ENCODE measurements at regions not wholly inside any gene's neighbourhood (a gene's known extent, or its start where the extent isn't known, plus 50 kb on each side); places are given as distances from the start of the nearest gene placed in this dataset.

GRCh38 chr2:234298918-234299317 lies 198.0 kb downstream of the ARL4C start:
- Histone ChIP-seq H3K27ac (no peak overlapping the region), H3K36me3 (no peaks in the 10 kb centered on the region), H3K4me3 (no peak overlapping the region), H3K27me3 (no peaks in the 10 kb centered on the region), H3K9me3 (no peaks in the 10 kb centered on the region), H3K4me1 (no peaks in the 10 kb centered on the region)
- TF ChIP-seq, protein P1, sequence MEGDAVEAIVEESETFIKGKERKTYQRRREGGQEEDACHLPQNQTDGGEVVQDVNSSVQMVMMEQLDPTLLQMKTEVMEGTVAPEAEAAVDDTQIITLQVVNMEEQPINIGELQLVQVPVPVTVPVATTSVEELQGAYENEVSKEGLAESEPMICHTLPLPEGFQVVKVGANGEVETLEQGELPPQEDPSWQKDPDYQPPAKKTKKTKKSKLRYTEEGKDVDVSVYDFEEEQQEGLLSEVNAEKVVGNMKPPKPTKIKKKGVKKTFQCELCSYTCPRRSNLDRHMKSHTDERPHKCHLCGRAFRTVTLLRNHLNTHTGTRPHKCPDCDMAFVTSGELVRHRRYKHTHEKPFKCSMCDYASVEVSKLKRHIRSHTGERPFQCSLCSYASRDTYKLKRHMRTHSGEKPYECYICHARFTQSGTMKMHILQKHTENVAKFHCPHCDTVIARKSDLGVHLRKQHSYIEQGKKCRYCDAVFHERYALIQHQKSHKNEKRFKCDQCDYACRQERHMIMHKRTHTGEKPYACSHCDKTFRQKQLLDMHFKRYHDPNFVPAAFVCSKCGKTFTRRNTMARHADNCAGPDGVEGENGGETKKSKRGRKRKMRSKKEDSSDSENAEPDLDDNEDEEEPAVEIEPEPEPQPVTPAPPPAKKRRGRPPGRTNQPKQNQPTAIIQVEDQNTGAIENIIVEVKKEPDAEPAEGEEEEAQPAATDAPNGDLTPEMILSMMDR (IDR thresholded peaks at IDR 0.05) = no peak
- no peak for DNase-seq (ENCODE audit: low spot score)

GRCh38 chr2:234296991-234297390 lies 199.9 kb downstream of the ARL4C start:
- no peaks in the 10 kb centered on the region for H3K27me3 ChIP-seq
- H3K4me1 ChIP-seq = peaks cover 0 to 8% of the 10 kb centered on the region in 2 donors
- no peak overlapping the region for H3K4me3 ChIP-seq
- TF ChIP-seq, protein P1 (IDR thresholded peaks at IDR 0.05) = no peak
- DNase-seq (ENCODE audit: low spot score) = no peak
- H3K36me3 ChIP-seq = no peaks in the 10 kb centered on the region
- no peak overlapping the region for H3K27ac ChIP-seq
- no peaks in the 10 kb centered on the region for H3K9me3 ChIP-seq

DNA sequence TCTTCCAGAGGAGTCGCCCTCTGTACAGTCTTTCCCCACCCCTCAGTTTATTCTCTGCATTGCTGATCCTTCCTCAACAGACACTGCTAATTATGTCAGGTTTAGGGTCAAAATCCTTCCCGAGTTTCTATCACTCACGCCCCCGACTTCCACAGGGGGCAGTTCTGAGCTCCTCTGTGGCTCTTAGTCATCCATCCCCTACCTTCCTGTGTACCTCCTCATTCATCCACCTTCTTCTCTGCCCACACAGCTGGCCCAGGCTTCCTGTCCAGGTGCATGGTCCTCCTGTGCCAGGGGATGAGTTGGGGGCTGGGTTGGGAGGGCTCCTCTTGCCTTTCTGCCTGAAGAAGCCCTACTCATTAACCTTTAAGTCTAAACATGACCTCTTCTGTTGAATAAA lies 202.9 kb downstream of the ARL4C start:
- TF ChIP-seq, protein P1 (IDR thresholded peaks at IDR 0.05) = no peak
- Histone ChIP-seq H3K27ac (no peak overlapping the region), H3K36me3 (no peaks in the 10 kb centered on the region), H3K4me1 (peaks cover 0 to 30% of the 10 kb centered on the region in 2 donors), H3K4me3 (no peak overlapping the region), H3K9me3 (no peaks in the 10 kb centered on the region), H3K27me3 (no peaks in the 10 kb centered on the region)
- no peak for DNase-seq (ENCODE audit: low spot score)

DNA sequence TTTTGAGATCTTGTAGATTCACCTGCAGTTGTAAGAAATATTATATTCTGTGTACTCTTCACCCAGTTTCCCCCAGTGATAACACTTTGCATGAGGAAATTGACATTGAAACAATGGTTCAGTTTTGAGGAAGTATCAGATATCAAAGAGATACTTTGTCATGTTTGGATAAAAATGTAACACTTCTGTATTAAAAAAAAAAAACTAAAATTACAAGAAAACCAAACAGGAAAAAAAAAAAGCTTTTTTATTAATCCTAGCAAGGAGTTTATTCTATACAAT lies 204.0 kb downstream of the ARL4C start:
- peaks cover 0 to 30% of the 10 kb centered on the region in 2 donors for H3K4me1 ChIP-seq
- no peaks in the 10 kb centered on the region for H3K9me3 ChIP-seq
- TF ChIP-seq, protein P1 (IDR thresholded peaks at IDR 0.05) = no peak
- H3K36me3 ChIP-seq = no peaks in the 10 kb centered on the region
- H3K4me3 ChIP-seq = no peak overlapping the region
- H3K27ac ChIP-seq = no peak overlapping the region
- no peak for DNase-seq (ENCODE audit: low spot score)
- H3K27me3 ChIP-seq = no peaks in the 10 kb centered on the region

GRCh38 chr2:234292205-234292961 lies 204.5 kb downstream of the ARL4C start:
- H3K9me3 ChIP-seq = no peaks in the 10 kb centered on the region
- H3K4me1 ChIP-seq = peaks cover 0 to 30% of the 10 kb centered on the region in 2 donors
- no peaks in the 10 kb centered on the region for H3K36me3 ChIP-seq
- H3K27ac ChIP-seq = no peak overlapping the region
- DNase-seq (ENCODE audit: low spot score) = no peak
- no peak overlapping the region for H3K4me3 ChIP-seq
- TF ChIP-seq, protein P1 (IDR thresholded peaks at IDR 0.05) = no peak
- no peaks in the 10 kb centered on the region for H3K27me3 ChIP-seq

- no peak overlapping the region for H3K4me3 ChIP-seq
- peaks cover 0 to 30% of the 10 kb centered on the region in 2 donors for H3K4me1 ChIP-seq
- H3K36me3 ChIP-seq = no peaks in the 10 kb centered on the region
- H3K27me3 ChIP-seq = no peaks in the 10 kb centered on the region
- no peaks in the 10 kb centered on the region for H3K9me3 ChIP-seq
- peak; percentile 64 for DNase-seq (ENCODE audit: low spot score)
- peak overlapping the region in 1 of 2 donors; percentile 56 for H3K27ac ChIP-seq
- TF ChIP-seq, protein P1 (IDR thresholded peaks at IDR 0.05) = no peak
Observed at GRCh38 chr2:234291765-234292204, 205.1 kb downstream of the ARL4C start.

Measured in right atrium auricular region (tissue), 2 donors.